ENCODE measurements at regions not wholly inside any gene's neighbourhood (a gene's known extent, or its start where the extent isn't known, plus 50 kb on each side); places are given as distances from the start of the nearest gene placed in this dataset.

DNA sequence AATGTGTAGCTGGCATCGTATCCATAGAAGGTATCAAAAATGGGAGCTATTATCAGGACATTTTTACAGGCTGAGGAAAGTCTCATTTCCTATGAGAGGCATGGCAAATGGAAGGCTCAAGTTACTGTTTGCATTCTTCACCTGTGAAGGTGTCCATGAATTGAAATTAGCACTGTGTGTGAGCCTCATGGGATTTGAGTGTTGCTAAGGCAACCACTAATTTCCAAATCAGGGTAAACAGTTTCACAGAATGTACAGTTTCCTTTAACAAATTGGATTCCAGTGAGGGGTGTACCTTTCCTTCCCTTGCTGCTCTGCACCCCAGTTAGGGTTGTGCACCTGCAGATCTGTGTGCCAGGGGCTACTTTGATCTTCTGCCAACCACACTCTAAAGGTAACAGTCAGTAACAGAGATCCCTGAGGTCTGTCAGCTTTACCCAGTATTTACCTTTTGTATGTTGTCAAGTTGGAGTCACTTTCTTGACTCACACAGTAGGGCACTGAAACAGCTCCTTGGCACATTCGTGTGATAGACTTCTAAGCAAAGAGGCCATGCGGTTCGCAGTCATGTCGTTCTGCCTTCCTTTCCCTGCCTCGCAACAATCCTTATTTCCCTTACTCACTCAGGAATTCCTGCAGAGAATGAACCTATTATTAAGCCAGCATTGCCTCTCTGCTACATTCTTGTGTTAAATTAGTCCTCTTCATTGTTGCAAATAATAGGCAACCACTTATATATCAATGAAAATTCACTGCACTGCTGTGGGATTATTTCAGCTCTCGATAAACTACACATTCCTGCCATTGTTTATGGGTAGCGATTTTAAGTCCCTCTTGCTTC is 129.8 kb upstream of the GBE1 start:
- H3K27ac ChIP-seq (ENCODE audit: low read length) = no peak overlapping the region
- no peak for DNase-seq (ENCODE audit: low read depth, low spot score)
- no peaks in the 10 kb centered on the region for H3K36me3 ChIP-seq (ENCODE audit: control insufficient read depth, insufficient read depth, low read length)
- H3K4me1 ChIP-seq (ENCODE audit: control insufficient read depth, insufficient read depth, low read length) = no peaks in the 10 kb centered on the region
- no peak overlapping the region for H3K4me3 ChIP-seq (ENCODE audit: low read length)
- H3K27me3 ChIP-seq (ENCODE audit: control insufficient read depth, insufficient read depth, low read length) = no peaks in the 10 kb centered on the region
- no CpG with 5 or more reads among the region's 8 CpGs for WGBS (ENCODE audit: insufficient coverage, insufficient read length)
- H3K9me3 ChIP-seq (ENCODE audit: control insufficient read depth, insufficient read depth, low read length) = no peaks in the 10 kb centered on the region

DNA sequence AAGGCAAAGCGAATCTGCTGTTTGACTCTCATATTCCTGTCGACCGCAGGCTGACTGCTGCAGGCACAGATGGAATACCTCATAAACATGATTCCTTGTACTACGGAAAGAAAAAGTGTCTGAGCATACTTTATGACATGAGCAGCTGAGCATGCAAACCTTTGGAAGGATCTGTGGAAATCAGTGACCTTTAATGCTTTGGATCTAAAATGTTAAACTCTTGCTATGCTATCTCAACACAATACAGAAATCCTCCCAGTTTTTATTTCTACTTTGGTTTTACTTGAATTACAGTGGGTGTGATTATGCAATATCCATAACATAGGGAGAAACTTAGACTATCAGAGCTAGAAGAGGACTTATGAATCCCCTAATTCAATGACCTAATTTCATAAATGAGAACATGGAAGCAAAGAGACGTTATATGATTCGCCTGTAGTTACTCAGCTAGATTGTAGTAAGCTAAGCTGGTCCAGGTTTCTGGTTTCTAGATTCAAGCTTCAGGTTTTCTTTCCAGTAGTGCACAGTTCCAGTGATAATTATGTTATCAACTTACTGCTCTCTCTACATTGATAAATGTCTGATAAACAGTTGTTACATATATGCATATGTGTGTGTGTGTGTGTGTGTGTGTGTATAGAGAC is 127.6 kb upstream of the GBE1 start:
- Histone ChIP-seq H3K27me3 (ENCODE audit: control insufficient read depth, insufficient read depth, low read length) (no peaks in the 10 kb centered on the region), H3K9me3 (ENCODE audit: control insufficient read depth, insufficient read depth, low read length) (no peaks in the 10 kb centered on the region), H3K4me1 (ENCODE audit: control insufficient read depth, insufficient read depth, low read length) (no peaks in the 10 kb centered on the region), H3K27ac (ENCODE audit: low read length) (no peak overlapping the region), H3K4me3 (ENCODE audit: low read length) (no peak overlapping the region), H3K36me3 (ENCODE audit: control insufficient read depth, insufficient read depth, low read length) (no peaks in the 10 kb centered on the region)
- DNase-seq (ENCODE audit: low read depth, low spot score) = no peak
- no CpG with 5 or more reads among the region's 6 CpGs for WGBS (ENCODE audit: insufficient coverage, insufficient read length)

DNA sequence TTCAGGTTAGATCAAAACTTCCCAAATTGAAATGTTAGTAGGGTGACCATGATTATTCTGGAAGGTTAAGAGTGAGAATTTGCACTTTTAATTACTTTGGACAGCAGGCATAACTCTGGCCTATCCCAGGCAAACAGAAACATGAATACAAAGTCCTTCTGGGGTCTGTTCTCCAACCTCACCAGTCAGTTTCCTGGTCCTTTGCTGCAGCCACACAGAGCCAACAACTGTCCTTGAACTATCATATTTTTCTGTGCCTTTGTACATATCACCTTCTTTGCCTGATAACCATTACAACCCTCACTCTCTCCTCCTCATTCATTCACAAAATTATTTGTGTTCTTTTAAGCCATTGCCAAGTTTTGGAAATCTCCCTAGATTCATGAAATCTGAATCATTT is 126.0 kb upstream of the GBE1 start:
- Histone ChIP-seq H3K36me3 (ENCODE audit: control insufficient read depth, insufficient read depth, low read length) (no peaks in the 10 kb centered on the region), H3K27ac (ENCODE audit: low read length) (no peak overlapping the region), H3K4me1 (ENCODE audit: control insufficient read depth, insufficient read depth, low read length) (no peaks in the 10 kb centered on the region), H3K9me3 (ENCODE audit: control insufficient read depth, insufficient read depth, low read length) (no peaks in the 10 kb centered on the region), H3K27me3 (ENCODE audit: control insufficient read depth, insufficient read depth, low read length) (no peaks in the 10 kb centered on the region), H3K4me3 (ENCODE audit: low read length) (no peak overlapping the region)
- no peak for DNase-seq (ENCODE audit: low read depth, low spot score)

DNA sequence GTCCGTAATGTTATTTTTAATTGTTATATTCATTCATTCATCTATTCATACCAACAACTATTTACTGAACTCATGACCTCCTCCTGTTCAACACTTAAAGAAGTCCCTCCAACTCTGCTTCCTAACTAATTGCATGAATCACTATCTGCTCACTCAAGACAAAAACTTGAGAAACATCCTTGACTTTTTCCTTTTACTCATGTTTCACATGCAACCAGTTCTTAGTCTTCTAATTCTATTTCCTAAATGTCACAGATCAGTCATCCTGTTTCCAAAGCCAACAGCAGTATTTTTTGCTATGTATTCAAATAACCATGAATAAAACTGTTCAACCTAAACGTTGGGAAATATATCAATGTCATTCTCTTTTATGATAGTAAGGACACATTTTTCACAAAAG is 124.6 kb upstream of the GBE1 start:
- 100% methylated on average over 1 of the region's 2 CpGs for WGBS (ENCODE audit: insufficient coverage, insufficient read length)
- no peak overlapping the region for H3K27ac ChIP-seq (ENCODE audit: low read length)
- DNase-seq (ENCODE audit: low read depth, low spot score) = no peak
- H3K4me1 ChIP-seq (ENCODE audit: control insufficient read depth, insufficient read depth, low read length) = no peaks in the 10 kb centered on the region
- H3K36me3 ChIP-seq (ENCODE audit: control insufficient read depth, insufficient read depth, low read length) = no peaks in the 10 kb centered on the region
- H3K9me3 ChIP-seq (ENCODE audit: control insufficient read depth, insufficient read depth, low read length) = no peaks in the 10 kb centered on the region
- H3K4me3 ChIP-seq (ENCODE audit: low read length) = no peak overlapping the region
- no peaks in the 10 kb centered on the region for H3K27me3 ChIP-seq (ENCODE audit: control insufficient read depth, insufficient read depth, low read length)

DNA sequence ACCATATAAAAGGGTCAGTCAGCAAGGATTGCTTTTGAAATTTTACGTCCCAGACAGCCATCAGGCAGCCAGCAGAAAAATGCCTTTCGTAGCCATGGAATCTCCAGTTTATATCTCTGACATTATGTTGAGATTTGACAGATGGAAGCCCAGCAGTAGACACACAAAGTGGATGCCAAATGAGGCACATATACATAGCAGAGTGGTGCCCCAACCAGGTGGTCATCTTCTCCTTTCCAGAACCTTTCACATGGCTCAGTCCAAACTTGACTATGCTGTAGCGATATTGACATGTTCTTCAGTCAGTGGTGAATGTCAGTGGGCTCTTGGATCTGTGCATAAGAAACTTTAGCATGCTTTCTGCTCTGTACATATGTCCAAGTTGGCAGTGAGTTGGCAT is 123.3 kb upstream of the GBE1 start:
- no CpG with 5 or more reads among the region's 3 CpGs for WGBS (ENCODE audit: insufficient coverage, insufficient read length)
- DNase-seq (ENCODE audit: low read depth, low spot score) = no peak
- H3K36me3 ChIP-seq (ENCODE audit: control insufficient read depth, insufficient read depth, low read length) = no peaks in the 10 kb centered on the region
- H3K27me3 ChIP-seq (ENCODE audit: control insufficient read depth, insufficient read depth, low read length) = no peaks in the 10 kb centered on the region
- no peaks in the 10 kb centered on the region for H3K4me1 ChIP-seq (ENCODE audit: control insufficient read depth, insufficient read depth, low read length)
- no peak overlapping the region for H3K27ac ChIP-seq (ENCODE audit: low read length)
- no peaks in the 10 kb centered on the region for H3K9me3 ChIP-seq (ENCODE audit: control insufficient read depth, insufficient read depth, low read length)
- H3K4me3 ChIP-seq (ENCODE audit: low read length) = no peak overlapping the region

DNA sequence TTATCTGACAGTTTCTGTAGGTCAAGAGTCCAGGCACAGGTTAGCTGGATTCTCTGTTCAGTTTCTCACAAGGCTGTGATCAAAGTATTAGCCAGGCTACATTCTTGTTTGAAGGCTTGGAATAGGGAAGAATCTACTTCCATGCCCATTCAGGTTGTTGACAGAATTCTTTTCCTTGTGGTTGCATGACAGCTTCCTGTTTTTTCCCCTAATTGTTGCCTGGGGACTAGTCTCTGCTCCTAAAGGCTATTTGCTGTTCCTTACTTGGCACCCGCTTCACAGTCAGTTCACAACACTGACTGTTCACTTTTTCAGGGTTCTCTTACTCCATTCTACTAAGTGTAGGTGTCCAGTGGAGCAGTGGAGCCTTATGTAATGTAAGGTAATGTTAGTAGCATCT is 115.4 kb upstream of the GBE1 start:
- DNase-seq (ENCODE audit: low read depth, low spot score) = no peak
- Histone ChIP-seq H3K27ac (ENCODE audit: low read length) (no peak overlapping the region), H3K4me3 (ENCODE audit: low read length) (no peak overlapping the region), H3K27me3 (ENCODE audit: control insufficient read depth, insufficient read depth, low read length) (no peaks in the 10 kb centered on the region), H3K4me1 (ENCODE audit: control insufficient read depth, insufficient read depth, low read length) (no peaks in the 10 kb centered on the region), H3K36me3 (ENCODE audit: control insufficient read depth, insufficient read depth, low read length) (no peaks in the 10 kb centered on the region), H3K9me3 (ENCODE audit: control insufficient read depth, insufficient read depth, low read length) (no peaks in the 10 kb centered on the region; the same call in 1 of the 2 replicates)
- WGBS (ENCODE audit: insufficient coverage, insufficient read length) = no CpG with 5 or more reads among the region's 1 CpG

DNA sequence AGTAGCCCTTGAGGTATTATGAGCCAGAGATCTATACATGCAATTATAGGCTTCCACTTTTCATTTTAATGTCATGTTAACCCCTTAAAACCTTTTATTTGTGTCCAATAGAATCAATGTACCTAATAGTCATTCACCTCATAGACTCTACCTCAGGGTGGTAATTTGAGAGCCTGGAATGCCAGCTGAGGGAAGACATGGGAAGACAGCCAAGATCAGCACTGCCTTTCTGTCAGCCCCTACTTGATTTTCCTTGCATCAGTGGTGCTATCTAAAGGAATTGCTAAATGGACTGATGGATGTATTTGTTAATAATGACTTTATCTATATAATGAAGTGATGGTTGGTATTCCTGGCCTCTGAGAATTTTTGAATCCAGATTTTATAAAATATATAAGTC is 113.3 kb upstream of the GBE1 start:
- Histone ChIP-seq H3K27ac (ENCODE audit: low read length) (no peak overlapping the region), H3K27me3 (ENCODE audit: control insufficient read depth, insufficient read depth, low read length) (no peaks in the 10 kb centered on the region), H3K4me1 (ENCODE audit: control insufficient read depth, insufficient read depth, low read length) (no peaks in the 10 kb centered on the region), H3K9me3 (ENCODE audit: control insufficient read depth, insufficient read depth, low read length) (no peaks in the 10 kb centered on the region; the same call in 1 of the 2 replicates), H3K36me3 (ENCODE audit: control insufficient read depth, insufficient read depth, low read length) (no peaks in the 10 kb centered on the region), H3K4me3 (ENCODE audit: low read length) (no peak overlapping the region)
- no peak for DNase-seq (ENCODE audit: low read depth, low spot score)

DNA sequence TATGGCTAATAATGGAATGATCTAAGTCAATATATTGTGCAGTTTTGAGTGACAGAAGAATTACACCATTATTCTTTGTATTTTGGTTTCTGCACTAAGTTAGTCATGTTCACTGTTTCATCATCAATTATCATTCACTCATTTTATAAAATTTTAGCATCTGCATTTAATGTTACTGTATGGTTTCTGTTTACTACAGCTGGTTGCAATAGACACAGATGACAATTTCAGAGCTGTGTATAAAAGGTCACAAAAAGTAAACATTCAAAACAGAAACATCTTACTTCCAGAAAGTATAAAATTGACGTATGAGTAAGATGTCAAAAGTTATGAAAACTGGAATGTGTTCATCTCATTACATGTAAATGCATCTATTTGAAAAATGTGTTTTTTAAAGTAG is 111.1 kb upstream of the GBE1 start:
- Histone ChIP-seq H3K4me3 (ENCODE audit: low read length) (no peak overlapping the region), H3K27ac (ENCODE audit: low read length) (no peak overlapping the region), H3K27me3 (ENCODE audit: control insufficient read depth, insufficient read depth, low read length) (no peaks in the 10 kb centered on the region), H3K9me3 (ENCODE audit: control insufficient read depth, insufficient read depth, low read length) (no peaks in the 10 kb centered on the region; the same call in 1 of the 2 replicates), H3K36me3 (ENCODE audit: control insufficient read depth, insufficient read depth, low read length) (no peaks in the 10 kb centered on the region), H3K4me1 (ENCODE audit: control insufficient read depth, insufficient read depth, low read length) (no peaks in the 10 kb centered on the region)
- DNase-seq (ENCODE audit: low read depth, low spot score) = no peak
- no CpG with 5 or more reads among the region's 1 CpG for WGBS (ENCODE audit: insufficient coverage, insufficient read length)

DNA sequence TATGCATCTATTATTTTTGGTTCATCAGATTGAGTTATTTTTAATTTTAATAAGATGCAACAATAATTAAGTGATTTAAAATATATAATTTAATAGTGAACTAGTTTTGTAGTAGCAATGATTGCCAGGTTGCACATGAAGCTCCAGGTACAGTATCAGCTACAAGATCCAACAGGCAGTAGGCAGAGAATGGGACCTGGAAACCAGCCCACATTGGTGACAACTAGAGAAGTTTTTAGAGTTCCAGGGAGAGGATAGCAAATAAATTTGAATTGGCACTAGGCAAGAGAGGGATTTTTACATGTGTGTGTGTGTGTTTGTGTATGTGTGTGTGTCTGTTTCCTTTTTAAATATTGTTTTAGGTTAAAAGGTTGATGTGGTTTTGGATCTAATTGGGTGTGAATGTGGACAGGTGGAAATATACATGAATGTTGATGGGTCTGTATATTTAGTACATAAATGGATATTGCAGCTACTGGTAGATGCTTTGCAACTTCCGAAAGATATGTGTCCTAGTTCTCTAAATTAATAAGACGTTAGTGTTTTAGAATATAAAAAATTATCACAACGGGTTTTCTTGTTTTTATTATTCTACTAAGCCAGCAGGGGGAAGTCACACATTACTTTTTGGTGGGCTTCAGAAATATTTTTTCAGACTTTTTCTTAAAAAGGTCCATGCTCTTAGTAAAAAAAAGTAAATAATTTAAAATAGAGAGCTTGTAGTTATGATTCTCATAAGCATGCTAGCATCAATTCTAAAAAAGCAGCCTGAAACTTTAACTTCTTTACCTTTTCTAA is 110.1 kb upstream of the GBE1 start:
- no peak for DNase-seq (ENCODE audit: low read depth, low spot score)
- Histone ChIP-seq H3K4me1 (ENCODE audit: control insufficient read depth, insufficient read depth, low read length) (no peaks in the 10 kb centered on the region), H3K4me3 (ENCODE audit: low read length) (no peak overlapping the region), H3K27me3 (ENCODE audit: control insufficient read depth, insufficient read depth, low read length) (no peaks in the 10 kb centered on the region), H3K9me3 (ENCODE audit: control insufficient read depth, insufficient read depth, low read length) (no peaks in the 10 kb centered on the region), H3K27ac (ENCODE audit: low read length) (no peak overlapping the region), H3K36me3 (ENCODE audit: control insufficient read depth, insufficient read depth, low read length) (no peaks in the 10 kb centered on the region)
- WGBS (ENCODE audit: insufficient coverage, insufficient read length) = no CpG with 5 or more reads among the region's 3 CpGs

DNA sequence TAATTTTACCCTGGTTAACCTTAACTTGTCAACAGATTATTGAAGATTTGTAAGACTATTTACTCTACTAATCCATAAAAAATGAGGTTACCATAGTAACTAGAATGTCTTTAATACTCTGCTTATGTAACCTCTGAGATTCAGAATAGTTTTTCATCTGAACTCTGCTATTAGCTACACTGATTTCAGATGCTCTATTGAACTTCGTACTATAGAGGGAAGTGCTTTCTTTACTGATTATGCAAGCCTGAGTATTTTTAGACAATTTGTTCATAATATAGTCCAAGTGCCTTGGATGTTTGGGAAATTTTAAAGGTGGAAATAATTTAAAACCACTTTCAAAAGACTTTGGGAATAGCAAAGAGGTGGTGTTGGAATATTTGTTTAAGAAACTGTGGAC is 107.9 kb upstream of the GBE1 start:
- no peaks in the 10 kb centered on the region for H3K36me3 ChIP-seq (ENCODE audit: control insufficient read depth, insufficient read depth, low read length)
- H3K4me3 ChIP-seq (ENCODE audit: low read length) = no peak overlapping the region
- DNase-seq (ENCODE audit: low read depth, low spot score) = no peak
- H3K27me3 ChIP-seq (ENCODE audit: control insufficient read depth, insufficient read depth, low read length) = no peaks in the 10 kb centered on the region
- no peak overlapping the region for H3K27ac ChIP-seq (ENCODE audit: low read length)
- H3K9me3 ChIP-seq (ENCODE audit: control insufficient read depth, insufficient read depth, low read length) = no peaks in the 10 kb centered on the region
- H3K4me1 ChIP-seq (ENCODE audit: control insufficient read depth, insufficient read depth, low read length) = no peaks in the 10 kb centered on the region
- no CpG with 5 or more reads among the region's 1 CpG for WGBS (ENCODE audit: insufficient coverage, insufficient read length)
